ENCODE measurements at regions not wholly inside any gene's neighbourhood (a gene's known extent, or its start where the extent isn't known, plus 50 kb on each side); places are given as distances from the start of the nearest gene placed in this dataset.

DNA sequence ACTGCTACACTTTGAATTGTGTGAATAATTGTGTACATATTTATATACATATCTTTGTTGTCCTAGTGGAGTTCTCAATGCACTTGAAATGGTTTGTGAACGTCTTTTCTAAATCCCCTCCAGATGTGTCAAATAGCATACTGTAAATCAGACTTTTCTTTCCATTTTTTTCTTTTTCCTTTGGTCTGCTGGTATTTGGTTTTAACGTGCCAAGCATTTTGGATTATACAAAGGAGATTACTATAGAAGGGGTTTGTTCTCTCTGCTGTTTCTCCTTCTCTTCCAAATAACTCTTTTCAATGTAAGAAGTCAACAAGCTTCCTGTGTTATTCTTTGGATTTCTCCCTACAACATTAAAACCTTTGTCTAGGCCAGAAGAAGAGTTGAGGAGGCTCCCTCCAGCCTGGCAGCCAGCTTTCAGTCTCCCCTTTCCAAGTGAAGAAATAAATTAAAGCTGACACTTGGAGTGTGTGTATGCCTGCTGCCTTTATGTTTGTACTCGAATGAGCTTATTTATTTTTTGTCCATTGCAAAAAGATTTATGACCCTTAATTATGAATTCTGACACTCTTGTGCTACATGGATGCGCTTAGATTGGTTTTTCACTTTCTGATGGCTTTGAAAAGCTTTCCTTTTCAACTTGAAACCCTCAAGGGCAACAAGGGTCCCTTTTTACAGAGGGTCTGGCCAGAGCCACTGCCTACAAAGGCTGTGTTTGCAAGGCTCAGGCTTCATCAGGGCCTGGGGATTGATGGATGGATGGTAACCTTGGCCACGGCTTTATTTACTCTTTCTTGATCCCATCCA is 107.8 kb downstream of the RAB18 start:
- no peak for TF ChIP-seq CTCF (IDR thresholded peaks at IDR 0.05; ENCODE audit: control extremely low read depth, extremely low read depth)
- Histone ChIP-seq H3K27ac (ENCODE audit: low read depth in 1 of 2, low read length in 1 of 2) (no peak overlapping the region), H3K27me3 (ENCODE audit: control insufficient read depth in 3 of 3, insufficient read depth in 3 of 3, low read length in 2 of 3) (no peaks in the 10 kb centered on the region), H3K4me1 (ENCODE audit: control insufficient read depth in 5 of 5, insufficient read depth in 5 of 5, low read length in 5 of 5) (peaks cover 0 to 13% (median 0%) of the 10 kb centered on the region in 5 donors), H3K9ac (ENCODE audit: insufficient read depth in 1 of 2, low read length in 2 of 2) (no peak overlapping the region), H3K4me3 (no peak overlapping the region), H3K9me3 (ENCODE audit: control insufficient read depth in 4 of 4, insufficient read depth in 3 of 4, low read length in 3 of 4) (no peaks in the 10 kb centered on the region), H3K36me3 (ENCODE audit: control insufficient read depth in 4 of 4, insufficient read depth in 4 of 4, low read length in 4 of 4) (no peaks in the 10 kb centered on the region)
- peak in 2 of 3 donors; percentile 54 to 56 for DNase-seq
- 66 to 74% methylated on average over 5 of the region's 5 CpGs for WGBS, 2 donors
- no peak for ATAC-seq (ENCODE audit: insufficient read depth, low FRiP score)

- TF ChIP-seq CTCF (IDR thresholded peaks at IDR 0.05; ENCODE audit: control extremely low read depth, extremely low read depth), result no peak
- Histone ChIP-seq H3K27me3 (ENCODE audit: control insufficient read depth in 3 of 3, insufficient read depth in 3 of 3, low read length in 2 of 3) (no peaks in the 10 kb centered on the region), H3K4me1 (ENCODE audit: control insufficient read depth in 5 of 5, insufficient read depth in 5 of 5, low read length in 5 of 5) (peaks cover 0 to 13% (median 0%) of the 10 kb centered on the region in 5 donors), H3K36me3 (ENCODE audit: control insufficient read depth in 4 of 4, insufficient read depth in 4 of 4, low read length in 4 of 4) (no peaks in the 10 kb centered on the region), H3K27ac (ENCODE audit: low read depth in 1 of 2, low read length in 1 of 2) (no peak overlapping the region), H3K9me3 (ENCODE audit: control insufficient read depth in 4 of 4, insufficient read depth in 3 of 4, low read length in 3 of 4) (no peaks in the 10 kb centered on the region), H3K4me3 (no peak overlapping the region), H3K9ac (ENCODE audit: insufficient read depth in 1 of 2, low read length in 2 of 2) (no peak overlapping the region)
- peak; percentile 56 to 91 (median 77) for DNase-seq
- ATAC-seq (ENCODE audit: insufficient read depth, low FRiP score), result no peak
- 84 to 90% methylated on average over 6 of the region's 6 CpGs for WGBS, 2 donors
These were observed 108.5 kb downstream of the RAB18 start for GRCh38 chr10:27612551-27613035.

GRCh38 chr10:27614776-27615175 is 110.7 kb downstream of the RAB18 start:
- 51 to 68% methylated on average over 6 of the region's 6 CpGs for WGBS, 2 donors
- no peak overlapping the region for H3K4me3 ChIP-seq
- ATAC-seq (ENCODE audit: insufficient read depth, low FRiP score) (no peak), DNase-seq (no peak)
- no peak overlapping the region for H3K9ac ChIP-seq (ENCODE audit: insufficient read depth in 1 of 2, low read length in 2 of 2)
- no peaks in the 10 kb centered on the region for H3K9me3 ChIP-seq (ENCODE audit: control insufficient read depth in 4 of 4, insufficient read depth in 3 of 4, low read length in 3 of 4)
- no peaks in the 10 kb centered on the region for H3K36me3 ChIP-seq (ENCODE audit: control insufficient read depth in 4 of 4, insufficient read depth in 4 of 4, low read length in 4 of 4)
- no peaks in the 10 kb centered on the region for H3K27me3 ChIP-seq (ENCODE audit: control insufficient read depth in 3 of 3, insufficient read depth in 3 of 3, low read length in 2 of 3)
- no peak for TF ChIP-seq CTCF (IDR thresholded peaks at IDR 0.05; ENCODE audit: control extremely low read depth, extremely low read depth)
- peaks cover 0 to 13% (median 0%) of the 10 kb centered on the region in 5 donors for H3K4me1 ChIP-seq (ENCODE audit: control insufficient read depth in 5 of 5, insufficient read depth in 5 of 5, low read length in 5 of 5)
- H3K27ac ChIP-seq (ENCODE audit: low read depth in 1 of 2, low read length in 1 of 2), result no peak overlapping the region
